ENCODE measurements at regions not wholly inside any gene's neighbourhood (a gene's known extent, or its start where the extent isn't known, plus 50 kb on each side); places are given as distances from the start of the nearest gene placed in this dataset.

DNA sequence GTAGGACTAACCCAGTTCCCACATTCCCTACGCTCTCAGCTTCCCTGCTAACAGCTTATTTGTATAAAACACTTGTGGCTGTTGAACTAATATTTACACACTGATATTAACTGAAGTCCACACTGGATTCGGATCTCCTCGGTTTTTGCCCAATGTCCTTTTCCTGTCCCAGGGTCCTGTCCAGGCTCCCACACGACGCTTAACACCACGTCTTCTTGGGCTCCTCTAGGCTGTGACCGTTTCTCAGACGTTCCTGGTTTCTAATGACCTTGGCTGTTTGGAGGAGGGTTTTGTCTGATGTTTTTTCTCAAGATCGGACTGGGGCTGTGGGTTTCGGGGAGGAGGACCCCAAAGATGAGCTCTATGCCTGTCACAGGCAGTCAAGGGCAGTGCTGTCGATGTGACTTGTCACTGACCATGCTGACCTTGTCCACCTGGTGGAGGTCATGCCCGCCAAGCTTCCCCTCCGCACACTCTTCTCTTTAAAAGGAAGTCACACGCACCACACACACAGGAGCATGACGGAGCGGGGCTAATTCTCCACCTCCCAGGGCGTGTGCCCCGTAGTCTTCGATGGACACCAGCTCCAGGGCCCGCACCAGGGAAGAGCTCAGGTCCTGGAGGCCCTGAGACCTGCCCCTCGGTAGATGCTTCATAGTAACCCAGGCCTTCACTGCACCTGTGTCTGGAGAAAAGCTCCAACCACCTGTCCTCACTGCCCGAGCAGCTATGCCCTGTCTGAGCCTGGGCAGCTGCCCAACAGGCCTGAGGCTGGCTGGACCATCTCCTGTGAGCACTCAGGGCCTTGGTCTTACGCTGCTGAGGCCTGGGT lies 72.0 kb downstream of the TTLL2 start:
- TF ChIP-seq, protein P1, sequence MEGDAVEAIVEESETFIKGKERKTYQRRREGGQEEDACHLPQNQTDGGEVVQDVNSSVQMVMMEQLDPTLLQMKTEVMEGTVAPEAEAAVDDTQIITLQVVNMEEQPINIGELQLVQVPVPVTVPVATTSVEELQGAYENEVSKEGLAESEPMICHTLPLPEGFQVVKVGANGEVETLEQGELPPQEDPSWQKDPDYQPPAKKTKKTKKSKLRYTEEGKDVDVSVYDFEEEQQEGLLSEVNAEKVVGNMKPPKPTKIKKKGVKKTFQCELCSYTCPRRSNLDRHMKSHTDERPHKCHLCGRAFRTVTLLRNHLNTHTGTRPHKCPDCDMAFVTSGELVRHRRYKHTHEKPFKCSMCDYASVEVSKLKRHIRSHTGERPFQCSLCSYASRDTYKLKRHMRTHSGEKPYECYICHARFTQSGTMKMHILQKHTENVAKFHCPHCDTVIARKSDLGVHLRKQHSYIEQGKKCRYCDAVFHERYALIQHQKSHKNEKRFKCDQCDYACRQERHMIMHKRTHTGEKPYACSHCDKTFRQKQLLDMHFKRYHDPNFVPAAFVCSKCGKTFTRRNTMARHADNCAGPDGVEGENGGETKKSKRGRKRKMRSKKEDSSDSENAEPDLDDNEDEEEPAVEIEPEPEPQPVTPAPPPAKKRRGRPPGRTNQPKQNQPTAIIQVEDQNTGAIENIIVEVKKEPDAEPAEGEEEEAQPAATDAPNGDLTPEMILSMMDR (IDR thresholded peaks at IDR 0.05) = no peak
- no peak for TF ChIP-seq POLR2A (IDR thresholded peaks at IDR 0.05)
